HFF-Myc (cell line): ENCODE measurements at regions not wholly inside any gene's neighbourhood (a gene's known extent, or its start where the extent isn't known, plus 50 kb on each side); places are given as distances from the start of the nearest gene placed in this dataset.

Experiments
- DNase-seq: peaks from one replicate; pipeline ENCODE4 v3.0.0-alpha.2; 2011; ENCODE audit warnings: low read depth; ENCODE audit errors: extremely low read depth
- H3K4me3 ChIP-seq: replicated peaks from 2 replicates; pipeline ENCODE4 v1.5.1; 2011; ENCODE audit warnings: low read depth, mild to moderate bottlenecking, control low read depth, low read length
- TF ChIP-seq, protein P1 (sequence below): IDR thresholded peaks from 2 replicates; pipeline ENCODE4 v1.5.1; 2012; ENCODE audit warnings: mild to moderate bottlenecking, low read depth, low read length, control low read depth; ENCODE audit errors: missing control alignments

DNA sequence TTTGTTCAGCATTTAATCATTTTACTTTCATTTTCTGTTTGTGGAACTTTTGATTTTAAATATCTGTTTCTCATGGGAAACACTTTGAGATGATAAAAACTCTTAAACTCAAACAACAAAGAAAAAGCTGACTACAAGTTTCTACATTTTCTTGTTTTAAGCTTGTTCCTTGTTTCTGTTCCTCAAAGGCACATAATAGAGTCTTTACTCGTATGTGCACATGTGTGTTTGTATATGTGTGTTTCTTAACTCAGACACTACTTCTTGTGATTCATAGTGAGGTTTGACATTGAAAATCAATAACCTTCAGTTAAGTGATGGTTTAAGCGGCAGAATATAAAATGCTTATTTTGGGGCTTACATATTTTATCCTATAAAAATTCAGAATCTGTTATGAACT, 786.7 kb upstream of the EPHA6 start:
- no peak overlapping the region for H3K4me3 ChIP-seq
- no peak for DNase-seq

DNA sequence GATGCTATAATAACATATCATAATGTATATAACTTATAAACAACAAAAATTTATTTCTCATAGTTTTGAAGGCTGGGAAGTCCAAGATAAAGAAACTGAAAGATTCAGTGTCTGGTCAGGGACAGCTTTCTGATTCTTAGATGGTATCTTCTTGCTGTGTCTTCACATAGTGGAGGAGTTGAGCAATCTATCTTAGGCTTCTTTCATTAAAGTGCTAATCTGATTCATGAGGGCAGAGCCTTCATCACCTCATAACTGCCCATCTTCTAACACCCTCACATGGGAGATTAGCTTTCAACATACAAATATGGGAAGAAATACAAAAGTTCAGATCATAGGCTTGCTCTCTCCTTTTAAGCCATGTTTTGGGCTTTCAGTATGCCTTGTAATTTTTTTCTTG, 774.8 kb upstream of the EPHA6 start:
- no peak for DNase-seq
- TF ChIP-seq, protein P1, sequence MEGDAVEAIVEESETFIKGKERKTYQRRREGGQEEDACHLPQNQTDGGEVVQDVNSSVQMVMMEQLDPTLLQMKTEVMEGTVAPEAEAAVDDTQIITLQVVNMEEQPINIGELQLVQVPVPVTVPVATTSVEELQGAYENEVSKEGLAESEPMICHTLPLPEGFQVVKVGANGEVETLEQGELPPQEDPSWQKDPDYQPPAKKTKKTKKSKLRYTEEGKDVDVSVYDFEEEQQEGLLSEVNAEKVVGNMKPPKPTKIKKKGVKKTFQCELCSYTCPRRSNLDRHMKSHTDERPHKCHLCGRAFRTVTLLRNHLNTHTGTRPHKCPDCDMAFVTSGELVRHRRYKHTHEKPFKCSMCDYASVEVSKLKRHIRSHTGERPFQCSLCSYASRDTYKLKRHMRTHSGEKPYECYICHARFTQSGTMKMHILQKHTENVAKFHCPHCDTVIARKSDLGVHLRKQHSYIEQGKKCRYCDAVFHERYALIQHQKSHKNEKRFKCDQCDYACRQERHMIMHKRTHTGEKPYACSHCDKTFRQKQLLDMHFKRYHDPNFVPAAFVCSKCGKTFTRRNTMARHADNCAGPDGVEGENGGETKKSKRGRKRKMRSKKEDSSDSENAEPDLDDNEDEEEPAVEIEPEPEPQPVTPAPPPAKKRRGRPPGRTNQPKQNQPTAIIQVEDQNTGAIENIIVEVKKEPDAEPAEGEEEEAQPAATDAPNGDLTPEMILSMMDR, result no peak

More for the DNA sequence above, 786.7 kb upstream of the EPHA6 start:
- TF ChIP-seq, protein P1, result no peak

DNA sequence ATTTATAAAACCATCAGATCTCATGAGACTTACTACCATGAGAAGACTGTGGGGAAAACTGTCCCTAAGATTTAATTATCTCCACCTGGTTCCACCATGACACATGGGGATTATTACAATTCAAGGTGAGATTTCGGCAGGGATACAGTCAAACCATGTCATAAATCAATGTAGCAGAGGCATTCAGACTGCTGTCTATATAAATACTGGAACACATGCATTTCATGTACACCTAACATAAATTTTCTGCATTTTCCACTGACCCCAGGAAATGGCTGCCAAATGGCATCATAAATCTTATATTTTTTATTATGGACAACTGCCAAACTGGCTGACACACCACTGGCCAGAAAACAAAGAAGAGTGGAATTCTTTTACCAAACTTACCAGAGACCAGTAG, 755.1 kb upstream of the EPHA6 start:
- H3K4me3 ChIP-seq, result no peak overlapping the region
- no peak for DNase-seq
- TF ChIP-seq, protein P1, result no peak

More for the DNA sequence above, 774.8 kb upstream of the EPHA6 start:
- H3K4me3 ChIP-seq, result no peak overlapping the region

DNA sequence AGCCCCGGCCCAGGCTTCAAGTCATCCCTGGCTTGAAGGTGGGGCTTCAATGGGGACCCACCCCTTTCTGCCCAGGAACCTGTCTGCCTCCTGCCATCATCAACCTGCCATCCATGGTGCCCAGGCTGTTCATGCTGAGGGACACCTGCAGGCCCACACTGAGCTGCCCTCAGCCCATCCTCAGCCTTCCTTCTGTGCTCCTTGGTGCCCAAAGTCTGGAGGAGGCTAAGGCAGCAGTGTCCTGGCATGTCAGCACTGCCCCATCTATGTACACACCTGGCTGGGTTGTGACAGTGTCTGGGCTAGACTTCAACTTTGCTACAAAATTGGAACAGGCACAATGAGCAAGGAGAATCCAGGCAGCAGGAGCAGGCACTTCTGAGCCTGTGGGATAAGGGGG, 745.3 kb upstream of the EPHA6 start:
- DNase-seq, result no peak
- H3K4me3 ChIP-seq, result no peak overlapping the region
- TF ChIP-seq, protein P1, result no peak

DNA sequence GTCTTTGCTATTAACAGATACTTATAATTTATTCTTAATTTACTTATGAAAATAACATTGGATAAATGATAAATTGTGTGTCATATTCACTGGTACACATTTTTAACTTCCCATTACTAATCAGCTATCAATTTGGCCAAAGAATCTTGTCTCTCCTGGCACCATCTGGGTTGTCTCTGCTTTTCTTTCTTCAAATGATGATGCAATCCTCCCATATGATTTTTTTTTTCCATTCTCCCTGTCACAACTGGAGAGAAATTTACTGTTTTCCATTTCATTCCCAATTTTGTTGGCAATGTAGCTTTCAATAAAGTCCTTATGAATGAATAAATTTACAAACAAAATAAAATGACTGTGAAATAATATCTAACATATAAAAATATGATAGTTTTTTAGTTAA, 743.7 kb upstream of the EPHA6 start:
- no peak overlapping the region for H3K4me3 ChIP-seq
- DNase-seq, result no peak
- TF ChIP-seq, protein P1, result no peak

DNA sequence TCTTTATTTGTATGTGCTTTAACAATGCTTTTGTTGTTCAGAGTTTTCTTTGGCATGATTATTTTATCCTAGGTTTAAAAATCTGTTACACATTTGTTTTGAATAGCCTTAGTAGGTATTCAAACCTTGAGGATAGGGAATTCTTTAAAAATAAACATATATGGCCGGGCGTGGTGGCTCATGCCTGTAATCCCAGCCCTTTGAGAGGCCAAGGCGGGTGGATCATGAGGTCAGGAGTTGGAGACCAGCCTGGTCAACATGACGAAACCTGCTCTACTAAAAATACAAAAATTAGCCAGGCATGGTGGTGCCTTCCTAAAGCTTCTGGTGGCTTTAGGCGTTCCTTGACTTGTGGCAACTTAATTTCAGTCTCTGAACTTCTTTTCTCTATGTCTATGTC, 743.3 kb upstream of the EPHA6 start:
- DNase-seq, result no peak
- no peak overlapping the region for H3K4me3 ChIP-seq
- TF ChIP-seq, protein P1, result no peak

DNA sequence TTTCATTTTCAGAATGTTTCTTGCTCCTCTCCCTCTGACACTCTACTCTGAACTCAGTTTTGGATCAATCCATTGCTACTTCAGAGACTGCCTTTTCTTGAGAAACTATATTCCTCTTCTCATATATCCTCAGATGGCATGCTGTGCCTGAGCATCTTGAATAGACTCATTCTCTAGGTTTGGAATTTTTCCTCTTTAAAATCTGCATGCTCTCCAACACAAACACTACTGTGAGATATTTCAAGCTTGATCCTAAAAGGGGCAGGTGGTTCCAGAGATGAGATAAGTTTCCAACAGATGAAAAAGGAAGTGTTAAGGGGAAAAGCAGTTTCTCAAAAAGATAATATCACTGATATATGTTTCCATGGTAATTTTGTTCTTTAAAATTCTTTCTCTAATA, 742.2 kb upstream of the EPHA6 start:
- DNase-seq, result no peak
- TF ChIP-seq, protein P1, result no peak
- no peak overlapping the region for H3K4me3 ChIP-seq
